GM12878 (cell line): ENCODE measurements at regions not wholly inside any gene's neighbourhood (a gene's known extent, or its start where the extent isn't known, plus 50 kb on each side); places are given as distances from the start of the nearest gene placed in this dataset.

ENCODE experiments used
- ATAC-seq: fragments of 200-7000 bp; cut with Tn5 transposase; 3 replicates; pipeline ENCODE4 v1.9.1; 2020; ENCODE audit warnings: mild to moderate bottlenecking, moderate library complexity
- BruUV-seq: library from RNA; stranded (reverse); fragments of 400-500 nt; replicated peaks from 2 replicates; lab custom pipeline; 2021; lab: Mats Ljungman, UMichigan
- CTCF ChIA-PET: fragments of 300-600 bp; sonication (Branson Sonifier 250); formaldehyde crosslinking; extraction: SDS; loops from one replicate; lab custom pipeline; 2021; ENCODE audit warnings: inconsistent platforms; lab: Yijun Ruan, JAX
- POLR2A ChIA-PET: fragments of 350-600 bp; formaldehyde crosslinking; extraction: SDS; loops from one replicate; lab custom pipeline; 2021; ENCODE audit warnings: inconsistent platforms; lab: Charles Lee
- RAD21 ChIA-PET: fragments of 300-600 bp; sonication (Branson Sonifier 250); formaldehyde crosslinking; loops from one replicate; lab custom pipeline; 2023; ENCODE audit warnings: antibody characterized with exemption; ENCODE audit not compliant: unreplicated experiment; lab: Charles Lee
- SMC1A ChIA-PET: fragments of 300-600 bp; sonication (Branson Sonifier 250); formaldehyde crosslinking; loops from one replicate; lab custom pipeline; 2023; ENCODE audit not compliant: unreplicated experiment, uncharacterized antibody; lab: Charles Lee
- DNase-seq: peaks from one replicate; pipeline ENCODE4 v3.0.0-alpha.2; 2011; ENCODE audit warnings: low read depth, low spot score
- FAIRE-seq: peaks from 3 replicates; lab custom pipeline; 2011; peaks lifted over from hg19 to GRCh38; lab: Jason Lieb, UNC
- H2AFZ ChIP-seq: 2 replicates; pipeline ENCODE4 v1.6.0; 2011; ENCODE audit warnings: low read depth, low read length, control low read depth; ENCODE audit not compliant: control insufficient read depth
- H3K27ac ChIP-seq: 2 replicates; pipeline ENCODE4 v1.5.1; 2011; ENCODE audit warnings: control low read depth; ENCODE audit not compliant: control insufficient read depth, insufficient read depth
- H3K27me3 ChIP-seq, 2 experiments: replicated peaks in 1 of 2; 2 replicates each; pipeline versions ENCODE4 v1.6.0 to v1.6.1; 2011; ENCODE audit warnings: low read length in 1 of 2; ENCODE audit not compliant: control insufficient read depth in 2 of 2, insufficient read depth in 2 of 2
- H3K36me3 ChIP-seq, 2 experiments: 2 replicates each; pipeline ENCODE4 v1.5.1; 2011; ENCODE audit warnings: low read length in 1 of 2; ENCODE audit not compliant: control insufficient read depth in 2 of 2, insufficient read depth in 2 of 2
- H3K4me1 ChIP-seq: 2 replicates; pipeline ENCODE4 v1.6.1; 2011; ENCODE audit warnings: mild to moderate bottlenecking, low read length, moderate library complexity, mixed read lengths; ENCODE audit not compliant: control insufficient read depth, insufficient read depth
- H3K4me2 ChIP-seq: 2 replicates; pipeline ENCODE4 v1.6.0; 2011; ENCODE audit warnings: control low read depth; ENCODE audit not compliant: control insufficient read depth, insufficient read depth
- H3K4me3 ChIP-seq: fragments of 200-600 bp; sonication (generic); 2 replicates; pipeline ENCODE4 v1.5.1; 2016
- H3K79me2 ChIP-seq: 2 replicates; pipeline ENCODE4 v1.6.0; 2011; ENCODE audit warnings: low read length; ENCODE audit not compliant: control insufficient read depth, insufficient read depth
- H3K9ac ChIP-seq: 2 replicates; pipeline ENCODE4 v1.8.0; 2011; ENCODE audit warnings: low read length, control low read depth, mixed read lengths; ENCODE audit not compliant: control insufficient read depth, insufficient read depth
- H3K9me3 ChIP-seq: replicated peaks from 3 replicates; pipeline ENCODE4 v1.5.1; 2011; ENCODE audit warnings: mild to moderate bottlenecking, low read length; ENCODE audit not compliant: control insufficient read depth, insufficient read depth
- H4K20me1 ChIP-seq: 2 replicates; pipeline ENCODE4 v1.6.0; 2011; ENCODE audit not compliant: control insufficient read depth, insufficient read depth
- ASH2L ChIP-seq: fragments of 300-600, 200-600 bp; sonication (generic); IDR thresholded peaks from 2 replicates; pipeline ENCODE4 v1.6.1; 2017; ENCODE audit warnings: low read depth, mild to moderate bottlenecking, borderline replicate concordance
- EP300 ChIP-seq, 2 experiments: fragments of 150-350 bp in 1 of 2; IDR thresholded peaks; 2 replicates each; pipeline ENCODE4 v1.6.1; 2011 to 2012; ENCODE audit warnings: low read depth in 2 of 2, low read length in 2 of 2, borderline replicate concordance in 1 of 2, improper control_type of control experiment in 1 of 2, inconsistent platforms in 1 of 2; ENCODE audit not compliant: control insufficient read depth in 1 of 2
- MEF2A ChIP-seq: IDR thresholded peaks from 2 replicates; pipeline ENCODE4 v1.6.1; 2011; ENCODE audit warnings: low read depth, mild to moderate bottlenecking, low read length, moderate library complexity; ENCODE audit not compliant: insufficient read depth
- NFXL1 ChIP-seq: fragments of 450-650 bp; IDR thresholded peaks from 2 replicates; pipeline ENCODE4 v1.6.1; 2017; ENCODE audit warnings: antibody characterized with exemption, mild to moderate bottlenecking, borderline replicate concordance
- SIN3A ChIP-seq: IDR thresholded peaks from 2 replicates; pipeline ENCODE4 v1.6.1; 2012; ENCODE audit warnings: low read depth, low read length, improper control_type of control experiment
- SKIL ChIP-seq: fragments of 450-650 bp; IDR thresholded peaks from 2 replicates; pipeline ENCODE4 v1.6.1; 2017; ENCODE audit warnings: mild to moderate bottlenecking, low read depth, inconsistent platforms; ENCODE audit not compliant: poor library complexity, severe bottlenecking
- TAF1 ChIP-seq: IDR thresholded peaks from 2 replicates; pipeline ENCODE4 v1.6.1; 2011; ENCODE audit warnings: mild to moderate bottlenecking, low read depth, low read length, borderline replicate concordance
- ZNF274 ChIP-seq: IDR thresholded peaks from one replicate; pipeline ENCODE4 v1.8.0; 2011; ENCODE audit not compliant: insufficient read length, insufficient read depth
- ZNF384 ChIP-seq: IDR thresholded peaks from 2 replicates; pipeline ENCODE4 v1.6.1; 2012; ENCODE audit warnings: low read depth, mild to moderate bottlenecking, low read length, improper control_type of control experiment, borderline replicate concordance
- WGBS: methylation state at CpG from one replicate; pipeline ENCODE4 v1.1.6; 2016; ENCODE audit warnings: low lambda C conversion rate; ENCODE audit not compliant: insufficient replicate concordance, insufficient coverage; ENCODE audit errors: missing lambda C conversion rate; 5-methylcytosine and 5-hydroxymethylcytosine counted together
- in situ Hi-C: fragments of 300-500 bp; cut with MboI; formaldehyde crosslinking; loops from 9 replicates; pipeline ENCODE4 v1.14.3; 2018; ENCODE audit warnings: mixed read lengths
- intact Hi-C: fragments of 100-400 bp; cut with micrococcal nuclease; formaldehyde crosslinking; loops from one replicate; pipeline ENCODE4 v1.14.2; 2022; ENCODE audit not compliant: unreplicated experiment

GRCh38 chr2:121918231-121918630, 162.8 kb downstream of the TSN start:
- BruUV-seq = no TSS peak
- in situ Hi-C loops = no loop called here
- SMC1A ChIA-PET = interaction anchor here (0.9 kb wide), 1 partner anchor 51 kb away, joined by 3 read pairs; no protein-coding TSS in a partner anchor

More at GRCh38 chr2:121918231-121918630, 162.8 kb downstream of the TSN start:
- Histone ChIP-seq H3K27me3 (no peaks in the 10 kb centered on the region), H3K4me2 (no peak overlapping the region), H3K9me3 (no peaks in the 10 kb centered on the region; the same call in 2 of the 3 replicates), H3K4me3 (no peak overlapping the region), H3K4me1 (no peaks in the 10 kb centered on the region)
- FAIRE-seq = no peak
- intact Hi-C loops = no loop called here
- CTCF ChIA-PET = interaction anchor here (1.4 kb wide), 1 partner anchor 16 kb away, joined by 3 read pairs; no protein-coding TSS in a partner anchor
- RAD21 ChIA-PET = no interaction called here
- TF ChIP-seq EP300 (IDR thresholded peaks at IDR 0.05; ENCODE audit: borderline replicate concordance in 1 of 2, control insufficient read depth in 1 of 2, low read depth in 2 of 2, low read length in 2 of 2) (no peak), MEF2A (no peak), ZNF274 (no peak), NFXL1 (no peak), SIN3A (no peak), SKIL (no peak), TAF1 (no peak), ZNF384 (no peak), ASH2L (no peak)
- TF ChIP-seq, all 136 proteins: peak for 0
- no peak overlapping the region for H3K9ac ChIP-seq
- POLR2A ChIA-PET = no interaction called here
- no peak overlapping the region for H3K27ac ChIP-seq
- ATAC-seq (no peak), DNase-seq (no peak)
- 15% methylated on average over 2 of the region's 2 CpGs for WGBS
- no peaks in the 10 kb centered on the region for H4K20me1 ChIP-seq
- H2AFZ ChIP-seq = no peak overlapping the region
- H3K79me2 ChIP-seq = no peaks in the 10 kb centered on the region
- no peaks in the 10 kb centered on the region for H3K36me3 ChIP-seq
